Gastroesophageal sphincter (tissue), 4 donors: ENCODE measurements at regions not wholly inside any gene's neighbourhood (a gene's known extent, or its start where the extent isn't known, plus 50 kb on each side); places are given as distances from the start of the nearest gene placed in this dataset.

Source experiments
- ATAC-seq: fragments of 150-250 bp; one replicate; pipeline ENCODE4 v1.9.1; 2016; ENCODE audit warnings: mild to moderate bottlenecking, moderate library complexity
- H3K27ac ChIP-seq, 4 donors: fragments of 200-600 bp; sonication (generic) in 3 of 4; 1 replicate in 3 of 4; 2 replicates in 1 of 4; pipeline ENCODE4 v1.5.1; 2016 to 2019
- H3K27me3 ChIP-seq: fragments of 200-600 bp; sonication (generic); one replicate; pipeline ENCODE4 v1.5.1; 2019
- H3K36me3 ChIP-seq, 2 donors: fragments of 200-600 bp; sonication (generic); one replicate each; pipeline ENCODE4 v1.5.1; 2019; ENCODE audit warnings: control low read depth in 1 of 2
- H3K4me1 ChIP-seq, 3 donors: fragments of 200-600 bp; sonication (generic); 1 replicate in 2 of 3; 2 replicates in 1 of 3; pipeline ENCODE4 v1.5.1; 2016 to 2019; ENCODE audit warnings: control low read depth in 2 of 3
- H3K4me3 ChIP-seq, 2 donors: fragments of 200-600 bp; sonication (generic); one replicate each; pipeline ENCODE4 v1.5.1; 2019; ENCODE audit warnings: mild to moderate bottlenecking in 1 of 2, moderate library complexity in 1 of 2
- H3K9me3 ChIP-seq, 3 donors: fragments of 200-600 bp; sonication (generic); one replicate each; pipeline ENCODE4 v1.5.1; 2017 to 2019; ENCODE audit warnings: control low read depth in 2 of 3
- CTCF ChIP-seq, 4 experiments: fragments of 200-600 bp in 2 of 4; fragments of 450-650 bp in 2 of 4; sonication (generic) in 1 of 4; IDR thresholded peaks; one replicate each; pipeline ENCODE4 v1.5.1; 2017 to 2019; ENCODE audit warnings: antibody characterized with exemption in 4 of 4, mild to moderate bottlenecking in 2 of 4, moderate library complexity in 2 of 4
- EP300 ChIP-seq: sonication (generic); formaldehyde crosslinking; IDR thresholded peaks from one replicate; pipeline ENCODE4 v1.6.1; 2017; ENCODE audit warnings: antibody characterized with exemption, mild to moderate bottlenecking
- POLR2A ChIP-seq, 2 donors: fragments of 450-650 bp; IDR thresholded peaks; one replicate each; pipeline ENCODE4 v1.6.1; 2017; ENCODE audit warnings: antibody characterized with exemption in 2 of 2, mild to moderate bottlenecking in 2 of 2, moderate library complexity in 1 of 2
- POLR2AphosphoS5 ChIP-seq: sonication (generic); formaldehyde crosslinking; IDR thresholded peaks from one replicate; pipeline ENCODE4 v1.6.1; 2017; ENCODE audit warnings: antibody characterized with exemption
- WGBS, 2 donors: methylation state at CpG; one replicate each; pipeline ENCODE4 v1.1.5; 2018; ENCODE audit warnings: low coverage in 1 of 2; 5-methylcytosine and 5-hydroxymethylcytosine counted together

GRCh38 chr10:6702030-6702429, 122.0 kb upstream of the PRKCQ start:
- TF ChIP-seq EP300 (no peak), POLR2AphosphoS5 (no peak), POLR2A (IDR thresholded peaks at IDR 0.05) (no peak), CTCF (IDR thresholded peaks at IDR 0.05) (no peak)
- no peaks in the 10 kb centered on the region for H3K9me3 ChIP-seq
- H3K36me3 ChIP-seq = no peaks in the 10 kb centered on the region
- H3K4me3 ChIP-seq = no peak overlapping the region
- peaks cover 7% of the 10 kb centered on the region for H3K27me3 ChIP-seq
- no peaks in the 10 kb centered on the region for H3K4me1 ChIP-seq
- no peak for ATAC-seq
- H3K27ac ChIP-seq = no peak overlapping the region
- WGBS, 2 donors = 79 to 81% methylated on average over 6 of the region's 7 CpGs

GRCh38 chr10:6701289-6701688, 121.2 kb upstream of the PRKCQ start:
- no peaks in the 10 kb centered on the region for H3K4me1 ChIP-seq
- no peak overlapping the region for H3K27ac ChIP-seq
- H3K36me3 ChIP-seq = no peaks in the 10 kb centered on the region
- TF ChIP-seq CTCF (IDR thresholded peaks at IDR 0.05) (no peak), POLR2A (IDR thresholded peaks at IDR 0.05) (no peak), POLR2AphosphoS5 (no peak), EP300 (no peak)
- H3K27me3 ChIP-seq = peaks cover 7% of the 10 kb centered on the region
- WGBS, 2 donors = 77 to 93% methylated on average over 3 to 7 of the region's 7 CpGs
- H3K9me3 ChIP-seq = no peaks in the 10 kb centered on the region
- no peak overlapping the region for H3K4me3 ChIP-seq
- ATAC-seq = no peak

GRCh38 chr10:6700066-6700465, 120.0 kb upstream of the PRKCQ start:
- Histone ChIP-seq H3K27me3 (no peaks in the 10 kb centered on the region), H3K4me1 (no peaks in the 10 kb centered on the region), H3K27ac (no peak overlapping the region), H3K9me3 (no peaks in the 10 kb centered on the region), H3K36me3 (no peaks in the 10 kb centered on the region), H3K4me3 (no peak overlapping the region)
- ATAC-seq = no peak
- TF ChIP-seq POLR2A (IDR thresholded peaks at IDR 0.05) (no peak), EP300 (no peak), POLR2AphosphoS5 (no peak), CTCF (IDR thresholded peaks at IDR 0.05) (no peak)
- WGBS, 2 donors = 85 to 87% methylated on average over 2 to 4 of the region's 4 CpGs

GRCh38 chr10:6699336-6699735, 119.3 kb upstream of the PRKCQ start:
- 97% methylated on average over 3 of the region's 4 CpGs; no CpG with 5 or more reads in 1 of the 2 donors for WGBS, 2 donors
- H3K27ac ChIP-seq = no peak overlapping the region
- TF ChIP-seq POLR2AphosphoS5 (no peak), POLR2A (IDR thresholded peaks at IDR 0.05) (no peak), CTCF (IDR thresholded peaks at IDR 0.05) (no peak), EP300 (no peak)
- no peaks in the 10 kb centered on the region for H3K36me3 ChIP-seq
- H3K27me3 ChIP-seq = no peaks in the 10 kb centered on the region
- H3K4me3 ChIP-seq = no peak overlapping the region
- no peaks in the 10 kb centered on the region for H3K9me3 ChIP-seq
- ATAC-seq = no peak
- no peaks in the 10 kb centered on the region for H3K4me1 ChIP-seq

GRCh38 chr10:6695519-6695918, 115.4 kb upstream of the PRKCQ start:
- no peak overlapping the region for H3K4me3 ChIP-seq
- no peak for ATAC-seq
- no peaks in the 10 kb centered on the region for H3K36me3 ChIP-seq
- no peak overlapping the region for H3K27ac ChIP-seq
- no peaks in the 10 kb centered on the region for H3K27me3 ChIP-seq
- TF ChIP-seq POLR2AphosphoS5 (no peak), POLR2A (IDR thresholded peaks at IDR 0.05) (no peak), EP300 (no peak), CTCF (IDR thresholded peaks at IDR 0.05) (no peak)
- WGBS, 2 donors = 73 to 100% methylated on average over 1 of the region's 1 CpG
- H3K9me3 ChIP-seq = no peaks in the 10 kb centered on the region
- H3K4me1 ChIP-seq = no peaks in the 10 kb centered on the region
